Inflammatory macrophage treated with lipopolysaccharide for 4 hours (primary cell): ENCODE measurements at regions not wholly inside any gene's neighbourhood (a gene's known extent, or its start where the extent isn't known, plus 50 kb on each side); places are given as distances from the start of the nearest gene placed in this dataset.

Experiments
- DNase-seq: peaks from one replicate; pipeline ENCODE4 v3.0.0-alpha.2; 2020

- DNase-seq, result no peak
Observed at GRCh38 chr12:125936502-125936901, 871.3 kb downstream of the AACS start.

- DNase-seq, result no peak
Observed at GRCh38 chr12:125944446-125944845, 879.2 kb downstream of the AACS start.

GRCh38 chr12:125949471-125949870 lies 884.2 kb downstream of the AACS start:
- no peak for DNase-seq

- DNase-seq, result no peak
Observed at GRCh38 chr12:125954362-125954761, 889.1 kb downstream of the AACS start.

DNA sequence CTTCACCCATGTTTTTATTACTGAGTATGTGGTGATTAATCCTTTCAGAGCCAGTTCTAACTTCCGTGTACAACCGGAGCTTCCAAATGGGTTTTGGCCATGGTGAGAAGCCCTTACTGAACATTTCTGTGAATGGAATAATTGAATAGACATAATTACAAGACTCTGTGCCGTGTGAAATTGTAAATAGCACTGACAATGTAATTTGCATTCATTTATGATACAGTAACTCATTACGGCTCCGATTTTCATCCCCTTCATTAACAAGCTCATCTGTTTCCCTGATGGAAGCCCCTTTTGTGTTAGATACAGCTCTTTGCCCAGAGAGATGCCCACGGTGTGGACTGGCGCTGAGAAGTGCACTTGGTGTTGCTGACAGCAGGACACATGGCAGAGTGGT lies 891.0 kb downstream of the AACS start:
- no peak for DNase-seq

DNA sequence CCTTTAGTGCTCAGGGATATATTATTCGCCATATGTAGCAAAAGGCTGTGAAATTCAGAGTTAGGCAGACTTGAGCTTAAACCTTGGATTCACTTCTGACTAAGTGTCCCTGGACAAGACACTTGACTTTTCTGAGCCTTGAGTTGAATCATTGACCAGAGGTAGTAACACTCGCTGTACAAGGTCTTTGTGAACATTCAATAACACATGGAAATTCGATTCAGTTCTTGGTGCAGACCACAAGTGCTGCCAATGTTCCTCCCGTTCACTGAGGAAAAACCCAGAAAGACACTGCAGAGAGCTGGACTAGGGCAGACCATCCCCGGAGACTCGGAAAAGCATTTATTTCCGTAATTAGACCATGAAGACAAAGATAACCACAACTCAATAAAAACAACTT lies 901.4 kb downstream of the AACS start:
- DNase-seq, result no peak

DNA sequence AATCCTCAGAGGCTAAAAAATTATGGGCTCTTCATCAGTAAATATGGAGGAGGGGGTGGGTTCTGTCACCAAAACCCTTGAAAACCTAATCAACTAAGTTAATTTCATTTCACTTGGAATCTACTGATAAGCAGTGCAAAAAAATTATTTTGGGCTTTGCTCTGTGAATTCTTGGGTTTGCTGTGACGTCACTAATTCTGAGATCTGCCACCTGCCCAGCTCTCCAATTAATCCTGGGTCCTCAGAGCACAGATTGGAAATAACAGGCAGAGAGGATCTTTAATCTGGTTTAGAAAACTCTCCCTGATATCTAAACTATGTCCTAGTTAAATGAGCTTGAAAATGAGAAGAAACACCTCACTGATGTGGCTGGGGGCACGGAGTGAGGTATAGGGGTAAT lies 903.2 kb downstream of the AACS start:
- no peak for DNase-seq

GRCh38 chr12:125971981-125972380 lies 906.7 kb downstream of the AACS start:
- no peak for DNase-seq

GRCh38 chr12:125978286-125978685 lies 913.1 kb downstream of the AACS start:
- no peak for DNase-seq

DNA sequence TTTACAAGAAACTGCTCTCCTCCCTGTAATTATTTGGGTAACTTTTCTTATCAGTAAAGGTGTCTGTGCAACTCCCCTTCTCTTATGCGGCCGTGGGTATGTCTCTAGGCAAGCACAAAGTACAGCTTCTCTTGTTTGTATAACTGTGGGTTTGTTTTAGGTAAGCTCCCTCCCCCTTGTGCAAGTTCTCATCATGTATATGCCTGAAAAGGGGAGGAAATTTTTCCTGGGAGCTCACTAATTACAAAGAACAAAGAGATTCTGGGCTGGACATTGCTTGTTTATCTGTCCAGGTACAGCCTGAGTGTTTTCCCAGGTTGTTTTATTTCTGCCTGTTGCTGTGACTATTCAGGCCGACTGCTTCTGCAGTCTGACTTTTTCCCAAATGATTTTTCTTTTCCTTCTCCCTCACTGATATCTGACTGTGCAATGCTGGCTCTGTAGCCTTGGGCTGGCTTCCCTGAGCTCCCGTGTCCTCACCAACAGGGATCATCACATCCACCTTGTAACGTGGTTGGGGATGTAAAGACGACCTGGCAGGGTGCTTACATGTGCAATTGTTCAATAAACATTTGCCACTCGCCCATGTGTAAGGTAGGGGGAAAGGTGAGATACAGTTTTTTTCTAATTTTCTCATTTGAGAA lies 916.5 kb downstream of the AACS start:
- no peak for DNase-seq

GRCh38 chr12:125983094-125983783 lies 918.0 kb downstream of the AACS start:
- DNase-seq, result peak; percentile 26

GRCh38 chr12:125983784-125984500 lies 918.7 kb downstream of the AACS start:
- no peak for DNase-seq

- DNase-seq, result no peak
Observed at GRCh38 chr12:125988545-125988944, 923.3 kb downstream of the AACS start.

DNA sequence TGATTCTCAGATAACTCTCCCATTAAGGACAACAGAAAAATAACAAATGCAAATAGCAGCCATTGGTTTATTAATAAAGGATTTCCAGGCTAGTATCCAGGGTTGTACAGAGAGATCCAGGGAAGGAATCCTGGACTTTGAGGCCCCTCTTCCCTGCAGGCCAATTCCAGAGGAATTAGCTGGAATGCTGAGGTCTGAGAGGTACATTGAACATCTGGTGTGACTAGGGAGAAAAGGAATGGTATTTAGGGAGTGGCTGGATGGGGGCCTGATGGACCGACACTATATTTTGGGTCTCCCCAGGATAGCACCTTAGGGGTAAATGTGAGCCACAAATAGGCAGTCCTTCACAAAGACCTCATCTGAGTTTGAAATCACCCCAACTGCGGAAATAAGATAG lies 924.5 kb downstream of the AACS start:
- DNase-seq, result no peak

GRCh38 chr12:125996443-125996842 lies 931.2 kb downstream of the AACS start:
- peak; percentile 52 for DNase-seq

GRCh38 chr12:125999628-126000027 lies 934.4 kb downstream of the AACS start:
- no peak for DNase-seq

DNA sequence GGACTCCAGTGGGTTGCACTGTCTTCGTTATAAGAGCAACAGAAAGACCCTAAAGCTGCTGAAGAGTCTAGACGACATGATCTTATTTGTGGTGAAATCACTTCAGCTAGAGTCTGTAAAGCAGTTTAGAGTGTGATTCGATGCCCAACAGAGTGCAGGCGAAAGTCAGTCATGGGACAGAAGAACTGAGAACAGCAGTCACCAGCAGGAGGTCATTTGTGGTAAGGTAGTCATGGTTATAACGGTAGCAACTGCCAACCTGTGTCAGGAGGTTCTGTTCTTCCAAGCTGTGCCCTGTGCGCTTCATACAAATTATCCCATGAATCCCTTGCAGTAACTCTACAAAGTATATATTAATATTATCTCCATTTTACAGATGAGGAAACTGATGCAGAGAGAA lies 954.1 kb downstream of the AACS start:
- DNase-seq, result no peak

- no peak for DNase-seq
Observed at GRCh38 chr12:126021675-126022074, 956.4 kb downstream of the AACS start.

GRCh38 chr12:126027825-126028224 lies 962.6 kb downstream of the AACS start:
- no peak for DNase-seq

DNA sequence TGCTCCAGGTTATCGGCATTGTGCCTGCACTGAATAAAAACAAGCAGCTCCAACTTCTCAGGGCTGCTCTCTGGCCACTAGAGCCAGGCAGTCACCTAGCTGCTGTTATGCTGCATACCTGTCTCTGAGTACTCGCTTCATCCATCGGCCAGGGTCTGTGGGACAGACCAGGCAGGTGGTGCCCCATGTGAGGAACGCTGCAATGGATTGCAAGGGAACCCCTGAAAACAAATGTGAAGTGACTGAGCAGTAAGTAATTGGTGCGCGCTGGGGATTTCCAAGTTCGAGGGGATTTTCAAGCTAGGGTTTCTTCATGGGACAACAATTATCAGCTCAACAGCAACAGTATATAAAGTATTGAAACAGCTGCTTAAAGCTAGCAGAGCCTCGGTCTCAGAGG lies 965.3 kb downstream of the AACS start:
- DNase-seq, result no peak

- no peak for DNase-seq
Observed at GRCh38 chr12:126033751-126034150, 968.5 kb downstream of the AACS start.

DNA sequence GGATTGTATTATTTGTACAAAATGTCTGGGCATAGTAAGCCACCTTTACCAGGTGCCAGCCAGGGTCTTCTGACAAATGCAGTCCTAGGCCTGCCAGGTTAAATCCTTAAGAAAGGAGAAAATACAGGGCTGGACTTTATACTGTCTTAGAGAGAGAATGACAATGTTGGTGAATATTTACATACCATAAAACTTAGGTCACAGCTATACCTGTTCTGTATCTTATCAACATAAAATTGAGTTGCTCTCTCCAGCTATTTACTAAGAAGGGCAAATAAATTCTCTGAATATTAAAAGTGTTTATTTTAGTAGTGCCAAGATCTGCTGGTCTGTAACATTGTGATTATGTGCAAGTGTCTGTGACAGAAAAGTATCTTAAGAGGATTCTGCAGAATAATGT lies 971.1 kb downstream of the AACS start:
- DNase-seq, result no peak

- no peak for DNase-seq
Observed at GRCh38 chr12:126038434-126038833, 973.2 kb downstream of the AACS start.

GRCh38 chr12:126040307-126040706 lies 975.1 kb downstream of the AACS start:
- no peak for DNase-seq
